ENCODE measurements at regions not wholly inside any gene's neighbourhood (a gene's known extent, or its start where the extent isn't known, plus 50 kb on each side); places are given as distances from the start of the nearest gene placed in this dataset.
"Not testable (repeated sequence)": the region's sequence is repeated elsewhere in the genome, so short reads cannot be mapped to it uniquely, and the experiment has no call there.

GRCh38 chr1:187038784-187039183, 210.0 kb downstream of the PLA2G4A start:
- Mint-ChIP-seq H3K4me1 (no peaks in the 10 kb centered on the region), H3K9me3 (peaks cover 4% of the 10 kb centered on the region), H3K27ac (no peak overlapping the region), H3K27me3 (no peaks in the 10 kb centered on the region), H3K36me3 (ENCODE audit: low read depth) (no peaks in the 10 kb centered on the region), H3K4me3 (no peak overlapping the region)
- no peak for DNase-seq
- no peak for TF ChIP-seq CTCF (IDR thresholded peaks at IDR 0.05)
- ATAC-seq (ENCODE audit: low read depth): no peak
- intact Hi-C loops (cut with micrococcal nuclease): no loop called here
- ChIA-PET CTCF (no interaction called here), POLR2A (no interaction called here)

- H3K4me3 Mint-ChIP-seq: no peak overlapping the region
Observed at GRCh38 chr1:187041104-187041503, 212.4 kb downstream of the PLA2G4A start.

GRCh38 chr1:187042538-187042937, 213.8 kb downstream of the PLA2G4A start:
- intact Hi-C loops (cut with micrococcal nuclease): no loop called here
- Mint-ChIP-seq H3K36me3 (ENCODE audit: low read depth) (no peaks in the 10 kb centered on the region), H3K4me1 (no peaks in the 10 kb centered on the region), H3K9me3 (peaks cover 4% of the 10 kb centered on the region), H3K27me3 (no peaks in the 10 kb centered on the region), H3K27ac (no peak overlapping the region), H3K4me3 (no peak overlapping the region)
- DNase-seq (no peak), ATAC-seq (ENCODE audit: low read depth) (no peak)
- no peak for TF ChIP-seq CTCF (IDR thresholded peaks at IDR 0.05)
- ChIA-PET CTCF (interaction anchor here (1.2 kb wide), 1 partner anchor 9 kb away, joined by 8 read pairs; no protein-coding TSS in a partner anchor), POLR2A (no interaction called here)

More at GRCh38 chr1:187041104-187041503, 212.4 kb downstream of the PLA2G4A start:
- Mint-ChIP-seq H3K36me3 (ENCODE audit: low read depth) (no peaks in the 10 kb centered on the region), H3K9me3 (peaks cover 4% of the 10 kb centered on the region), H3K27ac (no peak overlapping the region), H3K4me1 (no peaks in the 10 kb centered on the region), H3K27me3 (no peaks in the 10 kb centered on the region)
- CTCF ChIA-PET: no interaction called here
- DNase-seq: no peak
- TF ChIP-seq CTCF (IDR thresholded peaks at IDR 0.05): no peak
- no peak for ATAC-seq (ENCODE audit: low read depth)
- intact Hi-C loops (cut with micrococcal nuclease): no loop called here
- POLR2A ChIA-PET: no interaction called here

- H3K27me3 Mint-ChIP-seq; intact Hi-C loops (cut with micrococcal nuclease); DNase-seq; H3K4me1 Mint-ChIP-seq; ATAC-seq (ENCODE audit: low read depth); H3K4me3 Mint-ChIP-seq; POLR2A ChIA-PET; H3K36me3 Mint-ChIP-seq (ENCODE audit: low read depth); CTCF ChIA-PET; H3K9me3 Mint-ChIP-seq: not testable (repeated sequence)
- peak overlapping the region; percentile 9 for H3K27ac Mint-ChIP-seq
Observed at GRCh38 chr1:187043433-187043832, 214.7 kb downstream of the PLA2G4A start.

- POLR2A ChIA-PET: no interaction called here
- no peaks in the 10 kb centered on the region for H3K27me3 Mint-ChIP-seq
- intact Hi-C loops (cut with micrococcal nuclease): no loop called here
- no peaks in the 10 kb centered on the region for H3K36me3 Mint-ChIP-seq (ENCODE audit: low read depth)
- TF ChIP-seq CTCF (IDR thresholded peaks at IDR 0.05): no peak
- no peak overlapping the region for H3K27ac Mint-ChIP-seq
- H3K4me1 Mint-ChIP-seq: no peaks in the 10 kb centered on the region
- H3K4me3 Mint-ChIP-seq: no peak overlapping the region
- DNase-seq: no peak
- H3K9me3 Mint-ChIP-seq: peaks cover 4% of the 10 kb centered on the region
- CTCF ChIA-PET: no interaction called here
- no peak for ATAC-seq (ENCODE audit: low read depth)
Observed at GRCh38 chr1:187044411-187044810, 215.7 kb downstream of the PLA2G4A start.

GRCh38 chr1:187045371-187045770, 216.6 kb downstream of the PLA2G4A start:
- no peak for ATAC-seq (ENCODE audit: low read depth)
- POLR2A ChIA-PET: no interaction called here

More at GRCh38 chr1:187045371-187045770, 216.6 kb downstream of the PLA2G4A start:
- intact Hi-C loops (cut with micrococcal nuclease): no loop called here
- Mint-ChIP-seq H3K9me3 (peaks cover 4% of the 10 kb centered on the region), H3K4me1 (no peaks in the 10 kb centered on the region), H3K27me3 (no peaks in the 10 kb centered on the region), H3K4me3 (no peak overlapping the region), H3K36me3 (ENCODE audit: low read depth) (no peaks in the 10 kb centered on the region), H3K27ac (no peak overlapping the region)
- DNase-seq: no peak
- TF ChIP-seq CTCF (IDR thresholded peaks at IDR 0.05): no peak
- CTCF ChIA-PET: no interaction called here

Data from activated B cell treated with CpG ODN at 0.5 μM for 24 hours (primary cell).